DOHH2 (cell line): ENCODE measurements at regions not wholly inside any gene's neighbourhood (a gene's known extent, or its start where the extent isn't known, plus 50 kb on each side); places are given as distances from the start of the nearest gene placed in this dataset.

Experiments
- H3F3A ChIP-seq: fragments of 200-600 bp; sonication (generic), shearing (Covaris generic); 2 replicates; pipeline ENCODE4 v1.6.0; 2016; ENCODE audit warnings: antibody characterized with exemption, mild to moderate bottlenecking; ENCODE audit not compliant: control insufficient read depth, insufficient read depth
- H3K27ac ChIP-seq: fragments of 200-600 bp; sonication (generic); 2 replicates; pipeline ENCODE4 v1.5.1; 2014; ENCODE audit warnings: low read depth, mild to moderate bottlenecking, low read length, moderate library complexity
- H3K27me3 ChIP-seq: fragments of 200-600 bp; sonication (generic); 2 replicates; pipeline ENCODE4 v1.6.1; 2014; ENCODE audit warnings: mild to moderate bottlenecking, low read length, mixed read lengths; ENCODE audit not compliant: control insufficient read depth
- H3K36me3 ChIP-seq: fragments of 200-600 bp; sonication (generic); 2 replicates; pipeline ENCODE4 v1.6.1; 2014; ENCODE audit warnings: mild to moderate bottlenecking, low read length, moderate library complexity, mixed read lengths; ENCODE audit not compliant: control insufficient read depth
- H3K4me1 ChIP-seq: fragments of 200-600 bp; sonication (generic); 2 replicates; pipeline ENCODE4 v1.6.1; 2014; ENCODE audit warnings: mild to moderate bottlenecking, low read length, mixed read lengths; ENCODE audit not compliant: control insufficient read depth
- H3K4me2 ChIP-seq: fragments of 200-600 bp; sonication (generic); 2 replicates; pipeline ENCODE4 v1.6.0; 2014; ENCODE audit warnings: mild to moderate bottlenecking, low read length, moderate library complexity
- H3K4me3 ChIP-seq: fragments of 200-600 bp; sonication (generic); 2 replicates; pipeline ENCODE4 v1.5.1; 2014; ENCODE audit warnings: mild to moderate bottlenecking, low read length, mixed read lengths
- H3K79me2 ChIP-seq: fragments of 200-600 bp; sonication (generic); 2 replicates; pipeline ENCODE4 v1.6.1; 2014; ENCODE audit warnings: mild to moderate bottlenecking, low read length, mixed read lengths; ENCODE audit not compliant: control insufficient read depth
- H3K9me2 ChIP-seq: fragments of 200-600 bp; sonication (generic); replicated peaks from 2 replicates; pipeline ENCODE4 v1.6.1; 2014; ENCODE audit warnings: mild to moderate bottlenecking, low read length, mixed read lengths; ENCODE audit not compliant: control insufficient read depth
- H3K9me3 ChIP-seq: fragments of 200-600 bp; sonication (generic); 2 replicates; pipeline ENCODE4 v1.6.1; 2014; ENCODE audit warnings: antibody characterized with exemption, low read length, mixed read lengths; ENCODE audit not compliant: control insufficient read depth, insufficient read depth
- H4K20me1 ChIP-seq: fragments of 200-600 bp; sonication (generic); 2 replicates; pipeline ENCODE4 v1.6.0; 2014; ENCODE audit warnings: low read depth, mild to moderate bottlenecking, antibody characterized with exemption, low read length, moderate library complexity; ENCODE audit not compliant: control insufficient read depth, insufficient read depth
- EZH2phosphoT487 ChIP-seq: fragments of 200-600 bp; sonication (generic); IDR thresholded peaks from 2 replicates; pipeline ENCODE4 v1.6.1; 2017; ENCODE audit warnings: borderline replicate concordance, mild to moderate bottlenecking, antibody characterized with exemption, low read length, moderate library complexity, mixed read lengths
- TF ChIP-seq, protein P1 (sequence below): fragments of 200-600 bp; sonication (generic); IDR thresholded peaks from one replicate; pipeline ENCODE4 v1.5.1; 2014; ENCODE audit warnings: antibody characterized with exemption, mild to moderate bottlenecking, low read depth, low read length; ENCODE audit not compliant: poor library complexity, severe bottlenecking

- Histone ChIP-seq H3K9me3 (no peaks in the 10 kb centered on the region), H3F3A (no peaks in the 10 kb centered on the region), H3K9me2 (no peaks in the 10 kb centered on the region), H3K4me2 (no peak overlapping the region), H3K36me3 (no peaks in the 10 kb centered on the region), H3K4me3 (no peak overlapping the region), H3K4me1 (no peaks in the 10 kb centered on the region), H3K27me3 (no peaks in the 10 kb centered on the region; the same call in 1 of the 2 replicates), H4K20me1 (no peaks in the 10 kb centered on the region), H3K27ac (no peak overlapping the region), H3K79me2 (no peaks in the 10 kb centered on the region)
- TF ChIP-seq, protein P1, sequence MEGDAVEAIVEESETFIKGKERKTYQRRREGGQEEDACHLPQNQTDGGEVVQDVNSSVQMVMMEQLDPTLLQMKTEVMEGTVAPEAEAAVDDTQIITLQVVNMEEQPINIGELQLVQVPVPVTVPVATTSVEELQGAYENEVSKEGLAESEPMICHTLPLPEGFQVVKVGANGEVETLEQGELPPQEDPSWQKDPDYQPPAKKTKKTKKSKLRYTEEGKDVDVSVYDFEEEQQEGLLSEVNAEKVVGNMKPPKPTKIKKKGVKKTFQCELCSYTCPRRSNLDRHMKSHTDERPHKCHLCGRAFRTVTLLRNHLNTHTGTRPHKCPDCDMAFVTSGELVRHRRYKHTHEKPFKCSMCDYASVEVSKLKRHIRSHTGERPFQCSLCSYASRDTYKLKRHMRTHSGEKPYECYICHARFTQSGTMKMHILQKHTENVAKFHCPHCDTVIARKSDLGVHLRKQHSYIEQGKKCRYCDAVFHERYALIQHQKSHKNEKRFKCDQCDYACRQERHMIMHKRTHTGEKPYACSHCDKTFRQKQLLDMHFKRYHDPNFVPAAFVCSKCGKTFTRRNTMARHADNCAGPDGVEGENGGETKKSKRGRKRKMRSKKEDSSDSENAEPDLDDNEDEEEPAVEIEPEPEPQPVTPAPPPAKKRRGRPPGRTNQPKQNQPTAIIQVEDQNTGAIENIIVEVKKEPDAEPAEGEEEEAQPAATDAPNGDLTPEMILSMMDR = no peak
- no peak for TF ChIP-seq EZH2phosphoT487
These were observed 236.8 kb upstream of the RBMS1 start for GRCh38 chr2:160730296-160730995.

DNA sequence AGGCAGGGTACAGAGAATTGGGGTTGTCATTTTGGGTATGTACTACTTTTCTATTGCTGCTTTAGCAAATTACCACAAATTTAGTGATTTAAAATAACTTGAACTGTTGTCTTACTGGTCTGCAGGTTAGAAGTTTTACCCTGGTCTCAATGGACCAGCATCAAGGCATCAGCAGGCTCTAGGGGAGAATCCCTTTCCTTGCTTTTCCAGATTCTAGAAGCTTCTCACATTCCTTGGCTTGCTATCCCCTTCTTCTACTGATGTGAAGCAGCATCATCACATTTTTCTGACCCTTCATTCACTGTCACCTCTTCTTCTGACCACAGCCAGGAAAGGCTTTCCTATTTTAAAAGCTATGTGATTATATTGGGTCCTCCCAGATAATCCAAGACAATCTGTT lies 237.8 kb upstream of the RBMS1 start:
- Histone ChIP-seq H4K20me1 (no peaks in the 10 kb centered on the region), H3K4me3 (no peak overlapping the region), H3K36me3 (no peaks in the 10 kb centered on the region), H3K9me3 (no peaks in the 10 kb centered on the region), H3K4me1 (no peaks in the 10 kb centered on the region), H3K4me2 (no peak overlapping the region), H3K79me2 (no peaks in the 10 kb centered on the region), H3K27ac (no peak overlapping the region), H3F3A (no peaks in the 10 kb centered on the region), H3K27me3 (no peaks in the 10 kb centered on the region; the same call in 1 of the 2 replicates), H3K9me2 (no peaks in the 10 kb centered on the region)
- TF ChIP-seq, protein P1 = no peak
- no peak for TF ChIP-seq EZH2phosphoT487

- Histone ChIP-seq H3K36me3 (no peaks in the 10 kb centered on the region), H3K9me2 (no peaks in the 10 kb centered on the region), H3K27me3 (no peaks in the 10 kb centered on the region; the same call in 1 of the 2 replicates), H3F3A (no peaks in the 10 kb centered on the region), H4K20me1 (no peaks in the 10 kb centered on the region), H3K4me2 (no peak overlapping the region), H3K4me1 (no peaks in the 10 kb centered on the region), H3K79me2 (no peaks in the 10 kb centered on the region), H3K27ac (no peak overlapping the region), H3K4me3 (no peak overlapping the region), H3K9me3 (no peaks in the 10 kb centered on the region)
- TF ChIP-seq EZH2phosphoT487 = no peak
- TF ChIP-seq, protein P1 = no peak
These were observed 238.2 kb upstream of the RBMS1 start for GRCh38 chr2:160731856-160732255.
